ENCODE measurements at regions not wholly inside any gene's neighbourhood (a gene's known extent, or its start where the extent isn't known, plus 50 kb on each side); places are given as distances from the start of the nearest gene placed in this dataset.
"Not testable (repeated sequence)": the region's sequence is repeated elsewhere in the genome, so short reads cannot be mapped to it uniquely, and the experiment has no call there.

GRCh38 chr17:27095821-27096220, 198.1 kb upstream of the WSB1 start:
- DNase-seq (ENCODE audit: low spot score): not testable (repeated sequence)

DNA sequence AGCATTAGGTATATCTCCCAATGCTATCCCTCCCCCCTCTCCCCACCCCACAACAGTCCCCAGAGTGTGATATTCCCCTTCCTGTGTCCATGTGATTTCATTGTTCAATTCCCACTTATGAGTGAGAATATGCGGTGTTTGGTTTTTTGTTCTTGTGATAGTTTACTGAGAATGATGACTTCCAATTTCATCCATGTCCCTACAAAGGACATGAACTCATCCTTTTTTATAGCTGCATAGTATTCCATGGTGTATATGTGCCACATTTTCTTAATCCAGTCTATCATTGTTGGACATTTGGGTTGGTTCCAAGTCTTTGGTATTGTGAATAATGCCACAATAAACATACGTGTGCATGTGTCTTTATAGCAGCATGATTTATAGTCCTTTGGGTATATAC, 194.6 kb upstream of the WSB1 start:
- not testable (repeated sequence) for DNase-seq (ENCODE audit: low spot score)

- not testable (repeated sequence) for DNase-seq (ENCODE audit: low spot score)
Observed at GRCh38 chr17:27104605-27105221, 189.2 kb upstream of the WSB1 start.

GRCh38 chr17:27105636-27106035, 188.3 kb upstream of the WSB1 start:
- DNase-seq (ENCODE audit: low spot score): no peak

DNA sequence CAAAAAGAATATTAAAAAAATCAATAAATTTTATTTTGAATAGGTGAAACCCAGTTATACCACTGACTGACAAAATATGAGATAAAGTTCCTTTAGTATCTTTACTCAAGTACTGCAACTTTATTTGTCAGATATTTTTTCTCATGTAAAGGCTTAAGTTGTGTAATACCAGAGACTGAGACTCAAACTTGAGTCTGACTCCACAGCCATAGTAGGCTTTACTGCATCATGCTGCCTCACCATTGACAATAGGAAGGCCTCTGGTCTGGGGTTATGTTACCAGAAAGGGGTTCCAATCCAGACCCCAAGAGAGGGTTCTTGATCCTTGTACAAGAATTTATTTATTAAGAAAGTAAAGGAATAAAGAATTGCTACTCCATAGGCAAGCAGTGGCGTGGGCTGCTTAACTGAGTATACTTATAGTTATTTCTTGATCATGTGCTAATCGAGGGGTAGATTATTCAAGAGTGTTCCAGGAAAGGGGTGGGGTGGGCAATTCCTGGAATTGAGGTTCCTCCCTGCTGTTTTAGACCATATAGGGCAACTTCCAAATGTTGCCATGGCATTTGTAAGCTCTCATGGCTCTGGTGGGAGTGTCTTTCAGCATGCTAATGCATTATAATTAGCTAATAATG, 187.4 kb upstream of the WSB1 start:
- DNase-seq (ENCODE audit: low spot score): no peak

DNA sequence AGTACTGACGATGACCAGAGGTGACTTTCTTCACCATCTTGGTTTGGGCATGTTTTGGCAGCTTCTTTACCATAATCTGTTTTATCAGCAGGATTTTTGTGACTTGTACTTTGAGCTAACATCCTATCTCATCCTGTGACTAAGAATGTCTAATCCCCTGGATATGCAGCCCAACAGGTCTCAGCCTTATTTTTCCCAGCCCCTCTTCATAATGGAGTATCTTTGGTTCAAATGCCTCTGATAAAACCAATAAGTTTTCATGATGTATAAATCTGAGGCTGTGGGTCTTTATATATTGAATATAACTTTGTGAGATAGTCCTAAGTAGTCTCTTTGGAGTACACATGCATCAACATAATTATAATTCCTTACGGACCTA, 186.9 kb upstream of the WSB1 start:
- no peak for DNase-seq (ENCODE audit: low spot score)

- DNase-seq (ENCODE audit: low spot score): not testable (repeated sequence)
Observed at GRCh38 chr17:27107386-27108328, 186.3 kb upstream of the WSB1 start.

- no peak for DNase-seq (ENCODE audit: low spot score)
Observed at GRCh38 chr17:27109346-27109745, 184.6 kb upstream of the WSB1 start.

GRCh38 chr17:27153005-27153404, 140.9 kb upstream of the WSB1 start:
- DNase-seq (ENCODE audit: low spot score): no peak

- no peak for DNase-seq (ENCODE audit: low spot score)
Observed at GRCh38 chr17:27155866-27156265, 138.0 kb upstream of the WSB1 start.

DNA sequence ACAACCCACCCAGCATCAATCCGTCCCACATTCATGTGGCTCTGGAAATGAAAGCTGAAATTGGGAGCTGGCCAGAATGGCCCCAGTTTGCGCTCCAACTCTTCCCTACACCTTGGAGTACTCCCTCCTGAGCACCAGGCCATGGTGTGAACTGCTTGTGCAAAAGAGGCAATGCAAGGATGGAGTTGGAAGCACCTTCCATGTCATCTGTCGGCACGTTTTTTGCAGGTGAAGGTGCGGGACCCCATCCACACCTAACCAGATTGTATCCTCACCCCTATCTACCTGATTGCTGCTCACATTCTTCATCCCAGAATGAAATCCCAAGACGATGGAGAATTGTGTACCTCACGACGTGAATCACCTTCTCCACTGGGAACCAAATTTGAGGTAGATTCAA, 136.6 kb upstream of the WSB1 start:
- no peak for DNase-seq (ENCODE audit: low spot score)

DNA sequence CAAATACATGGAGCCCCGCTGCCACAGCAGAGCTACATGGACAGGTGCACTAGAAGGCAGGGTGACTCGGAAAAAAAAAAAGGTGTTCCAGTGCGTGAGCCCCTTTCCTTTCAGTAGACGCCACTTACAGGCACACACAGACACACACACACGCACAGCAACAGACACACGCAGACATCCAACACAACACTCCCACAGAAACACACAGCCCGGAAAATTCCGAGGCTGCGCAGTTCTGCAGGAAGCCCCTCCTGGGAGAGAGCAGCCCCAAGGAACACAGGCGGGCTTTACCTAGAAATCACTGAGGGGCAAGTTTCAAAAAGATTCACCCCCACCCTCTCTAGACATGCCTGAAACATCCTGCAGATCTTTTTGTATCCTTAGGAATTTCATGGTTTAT, 136.0 kb upstream of the WSB1 start:
- no peak for DNase-seq (ENCODE audit: low spot score)

GRCh38 chr17:27158382-27158781, 135.5 kb upstream of the WSB1 start:
- no peak for DNase-seq (ENCODE audit: low spot score)

- DNase-seq (ENCODE audit: low spot score): no peak
Observed at GRCh38 chr17:27180322-27180721, 113.6 kb upstream of the WSB1 start.

DNA sequence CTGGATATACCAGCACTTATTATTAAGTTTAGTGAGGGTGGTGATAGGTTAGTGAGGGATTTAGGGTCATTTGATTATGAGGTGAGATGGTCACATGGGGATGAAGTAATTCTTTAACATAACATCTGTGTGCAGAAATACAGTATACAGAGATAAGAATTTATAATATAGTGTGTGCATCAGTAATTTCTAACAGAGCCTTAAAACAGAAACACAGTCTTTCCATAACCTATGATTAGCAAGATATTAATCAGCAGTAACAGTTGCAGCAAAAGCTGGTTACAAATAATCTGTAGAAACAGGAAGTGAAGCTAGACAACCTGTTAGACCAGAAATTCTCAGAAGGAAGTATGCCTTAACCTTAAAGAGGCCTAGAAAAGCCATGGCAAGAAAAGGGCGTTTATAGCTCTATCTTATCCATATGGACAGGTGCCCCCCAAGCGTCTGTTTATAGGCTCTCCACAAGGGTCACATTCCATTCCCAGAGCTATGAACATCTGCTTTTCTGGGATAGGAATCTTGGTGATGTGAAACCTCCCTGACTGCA, 112.5 kb upstream of the WSB1 start:
- DNase-seq (ENCODE audit: low spot score): not testable (repeated sequence)

DNA sequence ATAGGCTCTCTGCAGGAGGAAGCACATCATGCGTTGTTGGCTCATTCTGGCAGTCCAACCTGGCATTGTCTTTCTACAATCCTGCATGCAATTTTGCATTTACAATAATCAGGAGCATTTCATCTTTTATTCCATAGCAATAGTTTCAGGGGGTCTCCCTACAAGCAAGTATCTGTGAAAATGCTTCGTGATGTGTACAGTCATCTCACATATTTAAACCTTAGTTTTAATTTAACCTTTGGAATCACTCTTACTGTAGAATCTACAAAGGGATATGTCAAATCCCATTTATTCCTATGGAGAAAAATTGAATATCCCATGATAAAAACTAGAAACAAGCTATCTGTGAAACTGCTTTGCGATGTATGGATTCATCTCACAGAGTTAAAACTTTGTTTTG, 112.0 kb upstream of the WSB1 start:
- DNase-seq (ENCODE audit: low spot score): no peak

DNA sequence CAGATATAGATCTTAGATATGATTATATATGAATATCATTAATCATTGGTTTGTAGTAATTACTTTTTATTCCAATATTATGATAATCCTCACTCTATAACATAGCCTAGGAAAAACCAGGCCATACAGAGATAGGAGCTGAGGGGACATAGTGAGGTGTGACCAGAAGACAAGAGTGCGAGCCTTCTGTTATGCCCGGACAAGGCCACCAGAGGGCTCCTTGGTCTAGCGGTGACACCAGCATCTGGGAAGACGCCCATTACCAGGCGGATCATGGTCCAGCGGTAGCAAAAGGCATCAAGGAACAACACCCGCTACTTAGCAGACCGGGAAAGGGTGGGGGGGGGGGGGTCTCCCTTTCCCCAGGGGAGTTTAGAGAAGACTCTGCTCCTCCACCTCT, 96.4 kb upstream of the WSB1 start:
- DNase-seq (ENCODE audit: low spot score): not testable (repeated sequence)

GRCh38 chr17:27199948-27200347, 94.0 kb upstream of the WSB1 start:
- DNase-seq (ENCODE audit: low spot score): no peak

- DNase-seq (ENCODE audit: low spot score): no peak
Observed at GRCh38 chr17:27200476-27200875, 93.4 kb upstream of the WSB1 start.

DNA sequence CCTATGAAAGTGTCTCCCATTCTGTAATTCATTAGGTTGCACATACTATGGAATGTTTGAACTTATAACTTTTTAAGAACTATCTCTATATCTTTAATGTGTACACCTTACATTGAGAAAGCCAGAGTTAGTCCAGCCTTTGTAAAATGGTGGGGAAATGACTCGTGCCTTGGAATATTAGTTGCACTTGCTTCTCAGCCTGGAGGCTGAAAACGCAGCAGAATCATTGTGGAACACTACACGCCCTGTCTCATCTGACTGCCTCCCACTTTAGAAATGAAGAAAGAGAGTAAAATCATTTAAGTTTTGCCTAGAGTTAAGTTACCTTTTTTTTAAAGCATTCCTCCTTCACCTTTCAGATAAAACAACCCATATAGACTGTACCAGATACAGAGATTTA, 90.7 kb upstream of the WSB1 start:
- no peak for DNase-seq (ENCODE audit: low spot score)

GRCh38 chr17:27206447-27206846, 87.5 kb upstream of the WSB1 start:
- no peak for DNase-seq (ENCODE audit: low spot score)

GRCh38 chr17:27207073-27207513, 86.8 kb upstream of the WSB1 start:
- no peak for DNase-seq (ENCODE audit: low spot score)

DNA sequence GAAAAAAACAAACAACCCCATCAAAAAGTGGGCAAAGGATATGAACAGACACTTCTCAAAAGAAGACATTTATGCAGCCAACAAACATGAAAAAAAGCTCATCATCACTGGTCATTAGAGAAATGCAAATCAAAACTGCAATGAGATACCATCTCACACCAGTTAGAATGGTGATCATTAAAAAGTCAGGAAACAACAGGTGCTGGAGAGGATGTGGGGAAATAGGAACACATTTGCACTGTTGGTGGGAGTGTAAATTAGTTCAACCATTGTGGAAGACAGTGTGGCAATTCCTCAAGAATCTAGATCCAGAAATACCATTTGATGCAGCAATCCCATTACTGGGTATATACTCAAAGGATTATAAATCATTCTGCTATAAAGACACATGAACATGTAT, 85.5 kb upstream of the WSB1 start:
- DNase-seq (ENCODE audit: low spot score): not testable (repeated sequence)
